ENCODE measurements at regions not wholly inside any gene's neighbourhood (a gene's known extent, or its start where the extent isn't known, plus 50 kb on each side); places are given as distances from the start of the nearest gene placed in this dataset.

DNA sequence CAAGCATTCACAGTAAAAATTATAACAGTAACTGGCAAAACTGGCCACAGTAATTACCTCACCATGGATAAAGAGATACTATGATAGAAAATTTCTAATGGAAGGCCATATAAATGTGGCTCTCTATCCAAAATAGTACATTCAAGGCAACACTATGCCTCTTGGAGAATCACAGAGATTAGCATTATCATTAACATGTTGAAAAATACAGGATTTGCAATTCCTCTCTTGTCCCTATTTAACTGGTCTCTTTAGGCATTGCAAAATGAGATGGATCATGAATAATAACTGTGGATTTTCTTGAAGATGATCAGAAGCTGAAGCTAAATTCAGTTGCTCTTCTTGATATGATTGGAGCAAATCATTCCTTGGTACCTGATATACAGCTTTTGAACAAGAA, 100.8 kb upstream of the HGF start:
- Histone ChIP-seq H3K4me3 (no peak overlapping the region), H3K36me3 (ENCODE audit: control insufficient read depth in 2 of 2, insufficient read depth in 2 of 2, low read length in 1 of 2) (no peaks in the 10 kb centered on the region), H3K27ac (ENCODE audit: control insufficient read depth, insufficient read depth) (no peak overlapping the region), H3K79me2 (ENCODE audit: control insufficient read depth, insufficient read depth, low read length) (no peaks in the 10 kb centered on the region), H2AFZ (ENCODE audit: control insufficient read depth, low read depth, low read length) (no peak overlapping the region), H3K9me3 (replicated peaks; ENCODE audit: control insufficient read depth, insufficient read depth, low read length) (peaks cover 2% of the 10 kb centered on the region; the same call in 2 of the 3 replicates), H3K9ac (ENCODE audit: control insufficient read depth, insufficient read depth, low read length) (no peak overlapping the region), H4K20me1 (ENCODE audit: control insufficient read depth, insufficient read depth) (no peaks in the 10 kb centered on the region), H3K27me3 (replicated peaks in 1 of 2; ENCODE audit: control insufficient read depth in 2 of 2, insufficient read depth in 2 of 2, low read length in 1 of 2) (no peaks in the 10 kb centered on the region), H3K4me1 (ENCODE audit: control insufficient read depth, insufficient read depth, low read length) (peaks cover 9% of the 10 kb centered on the region), H3K4me2 (ENCODE audit: control insufficient read depth, insufficient read depth) (no peak overlapping the region)
- ChIA-PET CTCF (interaction anchor here (1.4 kb wide), 1 partner anchor 10 kb away, joined by 3 read pairs; no protein-coding TSS in a partner anchor), RAD21 (ENCODE audit: unreplicated experiment) (interaction anchor here (1.0 kb wide), 1 partner anchor 17 kb away, joined by 3 read pairs; no protein-coding TSS in a partner anchor), SMC1A (ENCODE audit: uncharacterized antibody, unreplicated experiment) (interaction anchor here (0.9 to 1.3 kb wide), 3 partner anchors 12 to 367 kb away, joined by 3 to 4 read pairs (median 3); no protein-coding TSS in a partner anchor), POLR2A (interaction anchor here (1.2 kb wide), 1 partner anchor 13 kb away, joined by 3 read pairs; no protein-coding TSS in a partner anchor)
- ATAC-seq, result no peak
- intact Hi-C loops (cut with micrococcal nuclease; ENCODE audit: unreplicated experiment), result loop anchor here (5.0 kb wide), 1 partner anchor 78 kb away; no protein-coding TSS in a partner anchor
- DNase-seq (ENCODE audit: low read depth, low spot score), result no peak
- no TSS peak for BruUV-seq (replicated peaks)
- FAIRE-seq, result no peak
- in situ Hi-C loops (cut with MboI), result no loop called here
- TF ChIP-seq SMAD5 (IDR thresholded peaks at IDR 0.05; ENCODE audit: low read depth) (no peak), IKZF1 (conservative IDR thresholded peaks at IDR 0.05) (no peak), SUZ12 (IDR thresholded peaks at IDR 0.05; ENCODE audit: unreplicated experiment) (no peak), SREBF2 (IDR thresholded peaks at IDR 0.05; ENCODE audit: low read length) (no peak)
- TF ChIP-seq, protein P1, sequence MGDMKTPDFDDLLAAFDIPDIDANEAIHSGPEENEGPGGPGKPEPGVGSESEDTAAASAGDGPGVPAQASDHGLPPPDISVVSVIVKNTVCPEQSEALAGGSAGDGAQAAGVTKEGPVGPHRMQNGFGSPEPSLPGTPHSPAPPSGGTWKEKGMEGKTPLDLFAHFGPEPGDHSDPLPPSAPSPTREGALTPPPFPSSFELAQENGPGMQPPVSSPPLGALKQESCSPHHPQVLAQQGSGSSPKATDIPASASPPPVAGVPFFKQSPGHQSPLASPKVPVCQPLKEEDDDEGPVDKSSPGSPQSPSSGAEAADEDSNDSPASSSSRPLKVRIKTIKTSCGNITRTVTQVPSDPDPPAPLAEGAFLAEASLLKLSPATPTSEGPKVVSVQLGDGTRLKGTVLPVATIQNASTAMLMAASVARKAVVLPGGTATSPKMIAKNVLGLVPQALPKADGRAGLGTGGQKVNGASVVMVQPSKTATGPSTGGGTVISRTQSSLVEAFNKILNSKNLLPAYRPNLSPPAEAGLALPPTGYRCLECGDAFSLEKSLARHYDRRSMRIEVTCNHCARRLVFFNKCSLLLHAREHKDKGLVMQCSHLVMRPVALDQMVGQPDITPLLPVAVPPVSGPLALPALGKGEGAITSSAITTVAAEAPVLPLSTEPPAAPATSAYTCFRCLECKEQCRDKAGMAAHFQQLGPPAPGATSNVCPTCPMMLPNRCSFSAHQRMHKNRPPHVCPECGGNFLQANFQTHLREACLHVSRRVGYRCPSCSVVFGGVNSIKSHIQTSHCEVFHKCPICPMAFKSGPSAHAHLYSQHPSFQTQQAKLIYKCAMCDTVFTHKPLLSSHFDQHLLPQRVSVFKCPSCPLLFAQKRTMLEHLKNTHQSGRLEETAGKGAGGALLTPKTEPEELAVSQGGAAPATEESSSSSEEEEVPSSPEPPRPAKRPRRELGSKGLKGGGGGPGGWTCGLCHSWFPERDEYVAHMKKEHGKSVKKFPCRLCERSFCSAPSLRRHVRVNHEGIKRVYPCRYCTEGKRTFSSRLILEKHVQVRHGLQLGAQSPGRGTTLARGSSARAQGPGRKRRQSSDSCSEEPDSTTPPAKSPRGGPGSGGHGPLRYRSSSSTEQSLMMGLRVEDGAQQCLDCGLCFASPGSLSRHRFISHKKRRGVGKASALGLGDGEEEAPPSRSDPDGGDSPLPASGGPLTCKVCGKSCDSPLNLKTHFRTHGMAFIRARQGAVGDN (IDR thresholded peaks at IDR 0.05), result no peak

All from GM12878 (cell line).